GM12891 (cell line): ENCODE measurements at regions not wholly inside any gene's neighbourhood (a gene's known extent, or its start where the extent isn't known, plus 50 kb on each side); places are given as distances from the start of the nearest gene placed in this dataset.

Experiments
- POLR2A ChIP-seq: IDR thresholded peaks from 2 replicates; pipeline ENCODE4 v1.6.1; 2011; ENCODE audit warnings: low read depth, low read length, control low read depth
- POLR2AphosphoS5 ChIP-seq: IDR thresholded peaks from 2 replicates; pipeline ENCODE4 v1.6.1; 2011; ENCODE audit warnings: low read depth, low read length, control low read depth
- SPI1 ChIP-seq: IDR thresholded peaks from 2 replicates; pipeline ENCODE4 v1.6.1; 2011; ENCODE audit warnings: low read depth, low read length, control low read depth
- TAF1 ChIP-seq: IDR thresholded peaks from 2 replicates; pipeline ENCODE4 v1.6.1; 2011; ENCODE audit warnings: low read depth, low read length, control low read depth

- TF ChIP-seq POLR2A (no peak), TAF1 (no peak), POLR2AphosphoS5 (no peak), SPI1 (no peak)
Measured at GRCh38 chr2:208948073-208948472, 475.8 kb upstream of the MAP2 start.
